WI38 (cell line): ENCODE measurements at regions not wholly inside any gene's neighbourhood (a gene's known extent, or its start where the extent isn't known, plus 50 kb on each side); places are given as distances from the start of the nearest gene placed in this dataset.

Source experiments
- H3K4me3 ChIP-seq: 2 replicates; pipeline ENCODE4 v1.5.1; 2011; ENCODE audit warnings: low read depth, mild to moderate bottlenecking, control low read depth, low read length
- TF ChIP-seq, protein P1 (sequence below): IDR thresholded peaks from 2 replicates; pipeline ENCODE4 v1.5.1; 2012; ENCODE audit warnings: low read depth, mild to moderate bottlenecking, control low read depth, low read length

DNA sequence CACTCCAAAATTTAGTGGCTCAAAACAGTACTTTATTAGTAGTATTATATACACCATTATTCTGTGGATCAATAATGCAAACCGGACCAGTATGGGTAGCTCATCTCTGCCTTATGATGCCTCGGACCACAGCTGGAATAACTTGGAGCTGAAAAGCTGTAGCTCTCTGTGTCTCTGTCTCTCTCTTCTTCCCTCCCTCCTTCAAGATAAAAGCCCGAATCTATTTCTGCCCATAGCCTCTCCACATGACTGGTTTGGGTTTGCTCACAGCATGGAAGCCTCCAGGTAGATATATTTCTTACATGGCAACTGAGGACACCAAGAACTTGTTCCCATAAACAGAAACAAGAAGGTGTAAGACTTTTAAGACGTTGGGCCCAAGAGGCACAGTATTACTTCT, 147.5 kb upstream of the TBCA start:
- TF ChIP-seq, protein P1, sequence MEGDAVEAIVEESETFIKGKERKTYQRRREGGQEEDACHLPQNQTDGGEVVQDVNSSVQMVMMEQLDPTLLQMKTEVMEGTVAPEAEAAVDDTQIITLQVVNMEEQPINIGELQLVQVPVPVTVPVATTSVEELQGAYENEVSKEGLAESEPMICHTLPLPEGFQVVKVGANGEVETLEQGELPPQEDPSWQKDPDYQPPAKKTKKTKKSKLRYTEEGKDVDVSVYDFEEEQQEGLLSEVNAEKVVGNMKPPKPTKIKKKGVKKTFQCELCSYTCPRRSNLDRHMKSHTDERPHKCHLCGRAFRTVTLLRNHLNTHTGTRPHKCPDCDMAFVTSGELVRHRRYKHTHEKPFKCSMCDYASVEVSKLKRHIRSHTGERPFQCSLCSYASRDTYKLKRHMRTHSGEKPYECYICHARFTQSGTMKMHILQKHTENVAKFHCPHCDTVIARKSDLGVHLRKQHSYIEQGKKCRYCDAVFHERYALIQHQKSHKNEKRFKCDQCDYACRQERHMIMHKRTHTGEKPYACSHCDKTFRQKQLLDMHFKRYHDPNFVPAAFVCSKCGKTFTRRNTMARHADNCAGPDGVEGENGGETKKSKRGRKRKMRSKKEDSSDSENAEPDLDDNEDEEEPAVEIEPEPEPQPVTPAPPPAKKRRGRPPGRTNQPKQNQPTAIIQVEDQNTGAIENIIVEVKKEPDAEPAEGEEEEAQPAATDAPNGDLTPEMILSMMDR: no peak

DNA sequence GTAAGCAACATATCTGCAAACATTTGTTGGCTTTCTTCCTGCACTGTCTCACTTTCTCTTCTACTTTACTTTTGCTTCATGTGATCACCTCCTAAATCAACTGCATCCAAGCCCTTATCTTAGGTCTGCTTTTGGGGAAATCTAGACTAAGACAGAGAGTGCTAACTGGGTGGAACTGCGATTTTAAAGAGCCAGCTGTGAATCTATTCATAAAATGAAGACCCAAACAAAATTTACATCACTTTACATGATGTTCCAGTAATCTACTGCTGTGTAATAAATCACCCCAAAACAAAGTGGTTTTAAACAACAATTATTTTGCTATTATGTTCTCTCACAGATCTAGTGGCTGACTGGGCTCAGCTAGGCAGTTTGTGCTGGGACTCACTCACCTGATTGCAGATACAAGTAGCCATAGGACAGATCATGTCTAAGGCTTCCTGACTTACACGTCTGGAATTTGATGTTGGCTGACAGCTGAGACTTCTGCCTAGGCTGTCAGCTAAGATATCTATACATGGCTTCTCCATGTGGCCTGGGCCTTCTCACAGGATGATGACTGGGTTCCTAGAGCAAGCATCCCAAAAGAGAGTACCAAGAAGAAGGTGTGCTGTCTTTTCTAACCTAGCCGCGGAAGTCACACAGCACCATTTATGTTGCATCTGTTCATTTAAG, 145.1 kb upstream of the TBCA start:
- H3K4me3 ChIP-seq: no peak overlapping the region
- TF ChIP-seq, protein P1: no peak

More for the DNA sequence above, 147.5 kb upstream of the TBCA start:
- H3K4me3 ChIP-seq: no peak overlapping the region

DNA sequence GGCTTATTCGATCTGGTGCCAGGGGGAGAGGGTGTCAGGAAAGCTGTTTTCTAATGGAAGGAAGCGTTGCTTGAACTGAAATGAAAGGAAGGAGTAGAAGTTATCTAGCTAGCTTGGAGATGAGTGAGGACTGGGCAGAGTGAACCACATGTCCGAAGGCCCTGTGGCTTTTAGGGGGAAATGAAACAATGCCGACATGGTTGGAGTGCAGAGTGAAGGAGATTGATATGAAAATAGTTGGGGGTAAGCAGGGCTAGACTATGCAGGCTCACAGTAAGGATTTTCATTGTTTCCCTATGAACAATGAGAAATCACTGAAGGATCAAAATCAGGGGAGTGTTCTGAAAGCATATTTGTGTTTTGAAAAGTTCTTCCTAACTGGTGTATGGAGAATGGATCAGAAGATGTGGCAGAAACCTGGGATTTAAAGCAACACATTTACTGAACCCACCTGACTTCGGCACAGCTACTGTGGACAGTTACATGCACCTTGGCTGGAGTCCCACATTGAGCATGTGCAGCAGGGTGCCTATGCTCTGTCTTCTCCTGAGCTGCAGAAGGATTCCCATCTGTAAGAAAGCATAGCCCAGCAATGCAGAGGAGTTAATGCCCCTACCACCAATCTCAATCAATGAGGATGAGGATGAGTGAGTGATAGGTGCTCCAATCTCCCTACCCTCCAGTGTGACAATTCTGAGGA, 144.4 kb upstream of the TBCA start:
- H3K4me3 ChIP-seq: no peak overlapping the region
- TF ChIP-seq, protein P1: no peak

DNA sequence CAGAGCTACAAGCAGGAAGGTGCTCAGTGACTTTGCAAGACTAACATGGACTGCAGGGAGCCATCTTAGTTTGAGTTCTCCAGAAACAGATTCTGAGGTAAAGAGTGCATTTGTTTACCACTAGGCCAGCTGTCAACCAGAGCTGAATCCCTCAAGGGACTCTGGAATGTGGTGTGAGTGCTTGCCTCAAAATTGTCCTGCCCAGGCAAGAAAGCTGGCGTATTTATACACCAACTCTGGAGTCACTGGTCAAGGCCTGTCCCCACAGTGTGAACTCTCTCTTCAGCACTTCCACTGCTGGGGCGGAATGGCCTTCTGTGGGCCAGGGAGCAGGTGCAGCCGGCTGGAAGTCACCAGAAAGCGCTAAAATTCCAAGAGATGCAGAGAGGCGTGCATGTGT, 139.2 kb upstream of the TBCA start:
- H3K4me3 ChIP-seq: no peak overlapping the region
- TF ChIP-seq, protein P1: no peak

DNA sequence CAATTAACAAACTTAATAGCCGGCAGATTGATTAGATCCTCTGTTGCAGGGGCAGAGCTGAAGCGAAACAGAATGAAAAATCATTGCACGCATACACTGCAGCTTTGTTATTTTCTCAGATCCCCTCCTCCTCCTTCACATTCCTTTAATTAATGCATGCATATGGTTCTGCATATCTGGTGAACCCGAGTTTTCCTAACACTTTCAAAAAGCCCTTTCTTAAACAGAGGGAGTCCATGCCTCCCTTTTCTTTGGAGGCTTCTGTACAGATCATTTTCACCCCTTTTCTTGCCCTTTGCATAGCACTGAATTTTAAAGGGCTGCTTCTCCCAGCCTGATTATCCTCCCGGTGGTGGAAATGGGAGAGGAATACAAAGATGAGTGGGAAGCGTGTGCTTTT, 136.6 kb upstream of the TBCA start:
- TF ChIP-seq, protein P1: no peak
- H3K4me3 ChIP-seq: no peak overlapping the region

DNA sequence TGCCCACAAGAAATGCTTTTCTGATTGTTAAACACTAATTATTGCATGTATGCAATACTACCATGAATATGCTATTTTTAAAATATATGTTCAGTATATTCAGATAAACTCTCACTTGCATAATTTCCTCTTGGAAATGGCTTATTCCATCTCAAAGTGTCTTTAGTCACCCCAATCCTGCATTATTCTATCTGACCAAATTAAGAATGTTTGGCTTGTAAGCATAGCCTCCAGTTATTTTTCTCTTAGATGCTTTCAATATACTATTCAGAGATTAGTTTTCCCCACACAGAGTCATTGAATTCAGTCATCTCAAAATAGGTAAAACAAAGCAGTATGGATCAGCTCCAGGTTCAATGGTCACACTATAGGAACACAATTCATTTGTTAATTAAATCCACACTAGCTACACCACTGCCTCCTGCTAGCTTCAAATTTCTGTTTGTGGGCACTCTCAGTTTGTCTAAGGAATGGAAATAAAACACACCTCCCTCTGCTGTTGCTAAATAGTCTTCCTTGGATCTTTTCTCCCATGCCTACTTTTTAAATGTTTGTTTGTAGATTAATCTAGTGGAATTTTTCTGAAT, 134.6 kb upstream of the TBCA start:
- H3K4me3 ChIP-seq: no peak overlapping the region
- TF ChIP-seq, protein P1: no peak

DNA sequence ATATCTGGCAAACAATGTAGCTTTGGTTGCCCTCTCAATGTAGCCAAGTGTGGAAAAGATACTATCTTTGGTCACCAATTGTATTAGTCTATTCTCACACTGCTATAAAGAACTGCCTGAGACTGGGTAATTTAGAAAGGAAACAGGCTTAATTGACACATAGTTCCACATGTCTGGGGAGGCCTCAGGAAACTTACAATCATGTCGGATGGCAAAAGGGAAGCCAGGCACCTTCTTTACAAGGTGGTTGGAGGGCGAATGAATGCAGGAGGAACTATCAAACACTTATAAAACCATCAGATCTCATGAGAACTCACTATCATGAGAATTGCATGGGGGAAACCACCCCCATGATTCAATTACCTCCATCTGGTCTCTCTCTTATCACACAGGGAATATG, 133.1 kb upstream of the TBCA start:
- H3K4me3 ChIP-seq: no peak overlapping the region
- TF ChIP-seq, protein P1: no peak
